Loucy (cell line): ENCODE measurements at regions not wholly inside any gene's neighbourhood (a gene's known extent, or its start where the extent isn't known, plus 50 kb on each side); places are given as distances from the start of the nearest gene placed in this dataset.

Experiments used
- H2AFZ ChIP-seq: fragments of 200-600 bp; sonication (generic); 2 replicates; pipeline ENCODE4 v1.6.0; 2016; ENCODE audit warnings: antibody characterized with exemption, mild to moderate bottlenecking, low read length, moderate library complexity
- H3F3A ChIP-seq: fragments of 200-600 bp; 2 replicates; pipeline ENCODE4 v1.6.0; 2016; ENCODE audit warnings: antibody characterized with exemption, low read depth, mild to moderate bottlenecking
- H3K27me3 ChIP-seq: fragments of 200-600 bp; sonication (generic); 2 replicates; pipeline ENCODE4 v1.6.1; 2014; ENCODE audit warnings: low read length, mild to moderate bottlenecking; ENCODE audit not compliant: insufficient read depth, poor library complexity, severe bottlenecking
- H3K36me3 ChIP-seq: fragments of 200-600 bp; sonication (generic); 2 replicates; pipeline ENCODE4 v1.6.1; 2016; ENCODE audit warnings: low read length; ENCODE audit not compliant: insufficient read depth
- H3K4me1 ChIP-seq: fragments of 200-600 bp; sonication (generic); 2 replicates; pipeline ENCODE4 v1.5.1; 2014; ENCODE audit warnings: low read length, mild to moderate bottlenecking; ENCODE audit not compliant: insufficient read depth, poor library complexity, severe bottlenecking
- H3K4me2 ChIP-seq: fragments of 200-600 bp; sonication (generic); 2 replicates; pipeline ENCODE4 v1.6.0; 2014; ENCODE audit warnings: antibody characterized with exemption, low read length, low read depth, mild to moderate bottlenecking; ENCODE audit not compliant: poor library complexity, severe bottlenecking
- H3K4me3 ChIP-seq: fragments of 200-600 bp; sonication (generic); 2 replicates; pipeline ENCODE4 v1.5.1; 2014; ENCODE audit warnings: low read length, mild to moderate bottlenecking, mixed read lengths; ENCODE audit not compliant: poor library complexity, severe bottlenecking
- H3K79me2 ChIP-seq: fragments of 200-600 bp; sonication (generic); 2 replicates; pipeline ENCODE4 v1.6.1; 2014; ENCODE audit warnings: low read length; ENCODE audit not compliant: insufficient read depth
- H3K9ac ChIP-seq: fragments of 200-600 bp; sonication (generic); 2 replicates; pipeline ENCODE4 v1.6.0; 2014; ENCODE audit warnings: mild to moderate bottlenecking, low read depth, low read length, moderate library complexity; ENCODE audit not compliant: poor library complexity, severe bottlenecking
- H3K9me2 ChIP-seq: fragments of 200-600 bp; sonication (generic); replicated peaks from 2 replicates; pipeline ENCODE4 v1.6.1; 2016; ENCODE audit warnings: low read depth, low read length, mixed read lengths
- H3K9me3 ChIP-seq: fragments of 200-600 bp; sonication (generic); 2 replicates; pipeline ENCODE4 v1.6.1; 2014; ENCODE audit warnings: mild to moderate bottlenecking, antibody characterized with exemption, low read length, low read depth; ENCODE audit not compliant: insufficient read depth
- H4K20me1 ChIP-seq: fragments of 200-600 bp; sonication (generic); 2 replicates; pipeline ENCODE4 v1.6.0; 2014; ENCODE audit warnings: antibody characterized with exemption, low read length, mild to moderate bottlenecking; ENCODE audit not compliant: insufficient read depth, poor library complexity, severe bottlenecking
- CTCF ChIP-seq: fragments of 200-600 bp; sonication (generic); conservative IDR thresholded peaks from 2 replicates; pipeline ENCODE4 v1.5.1; 2014; ENCODE audit warnings: mild to moderate bottlenecking, antibody characterized with exemption, low read length
- EZH2phosphoT487 ChIP-seq: fragments of 200-600 bp; IDR thresholded peaks from 2 replicates; pipeline ENCODE4 v1.6.1; 2018; ENCODE audit warnings: antibody characterized with exemption, mild to moderate bottlenecking, moderate library complexity, borderline replicate concordance

GRCh38 chr6:126195625-126196236 lies 144.2 kb upstream of the CENPW start:
- TF ChIP-seq CTCF: no peak
- no peak overlapping the region for H3K9ac ChIP-seq
- peak overlapping the region; percentile 18; the same call in 1 of the 2 replicates for H2AFZ ChIP-seq
- no peaks in the 10 kb centered on the region for H3K36me3 ChIP-seq
- no peaks in the 10 kb centered on the region for H3K27me3 ChIP-seq
- H3K79me2 ChIP-seq: no peaks in the 10 kb centered on the region
- H3F3A ChIP-seq: no peaks in the 10 kb centered on the region
- H3K4me1 ChIP-seq: peaks cover 5% of the 10 kb centered on the region
- no peak overlapping the region for H3K4me2 ChIP-seq
- H4K20me1 ChIP-seq: no peaks in the 10 kb centered on the region
- H3K9me2 ChIP-seq: no peaks in the 10 kb centered on the region
- no peaks in the 10 kb centered on the region for H3K9me3 ChIP-seq
- H3K4me3 ChIP-seq: no peak overlapping the region

GRCh38 chr6:126198631-126199030 lies 141.3 kb upstream of the CENPW start:
- no peaks in the 10 kb centered on the region for H3K27me3 ChIP-seq
- no peaks in the 10 kb centered on the region for H3K79me2 ChIP-seq
- H3K36me3 ChIP-seq: no peaks in the 10 kb centered on the region
- H3K9me3 ChIP-seq: no peaks in the 10 kb centered on the region
- peaks cover 5% of the 10 kb centered on the region for H3K4me1 ChIP-seq
- no peaks in the 10 kb centered on the region for H4K20me1 ChIP-seq
- H3K9me2 ChIP-seq: no peaks in the 10 kb centered on the region
- peak overlapping the region; percentile 47; the same call in 1 of the 2 replicates for H2AFZ ChIP-seq
- TF ChIP-seq CTCF (no peak), EZH2phosphoT487 (no peak)
- H3K4me3 ChIP-seq: no peak overlapping the region
- no peak overlapping the region for H3K9ac ChIP-seq
- no peak overlapping the region for H3K4me2 ChIP-seq
- H3F3A ChIP-seq: no peaks in the 10 kb centered on the region

- Histone ChIP-seq H3K36me3 (no peaks in the 10 kb centered on the region), H3K9me2 (no peaks in the 10 kb centered on the region), H3K4me3 (peak overlapping the region; percentile 21), H3K27me3 (no peaks in the 10 kb centered on the region), H3K4me2 (peak overlapping the region; percentile 34), H3F3A (no peaks in the 10 kb centered on the region), H3K4me1 (peaks cover 5% of the 10 kb centered on the region), H3K9me3 (no peaks in the 10 kb centered on the region), H4K20me1 (no peaks in the 10 kb centered on the region), H3K9ac (no peak overlapping the region), H2AFZ (peak overlapping the region; percentile 47), H3K79me2 (no peaks in the 10 kb centered on the region)
- no peak for TF ChIP-seq EZH2phosphoT487
- TF ChIP-seq CTCF: no peak
Measured at GRCh38 chr6:126199466-126199865, 140.4 kb upstream of the CENPW start.
